DMS53 treated with DMSO at 0.1 percent for 48 hours (cell line): ENCODE measurements at regions not wholly inside any gene's neighbourhood (a gene's known extent, or its start where the extent isn't known, plus 50 kb on each side); places are given as distances from the start of the nearest gene placed in this dataset.

Experiments
- DNase-seq: peaks from one replicate; lab custom pipeline; 2025; ENCODE audit not compliant: unreplicated experiment; lab: John Stamatoyannopoulos, UW

- no peak for DNase-seq
These were observed 266.4 kb upstream of the BMP2 start for GRCh38 chr20:6501061-6501460.

- DNase-seq: no peak
These were observed 267.9 kb upstream of the BMP2 start for GRCh38 chr20:6499566-6499965.

- no peak for DNase-seq
These were observed 270.6 kb upstream of the BMP2 start for GRCh38 chr20:6496874-6497273.

- DNase-seq: no peak
These were observed 271.6 kb upstream of the BMP2 start for GRCh38 chr20:6495907-6496306.

GRCh38 chr20:6492271-6493055 lies 275.0 kb upstream of the BMP2 start:
- no peak for DNase-seq

DNA sequence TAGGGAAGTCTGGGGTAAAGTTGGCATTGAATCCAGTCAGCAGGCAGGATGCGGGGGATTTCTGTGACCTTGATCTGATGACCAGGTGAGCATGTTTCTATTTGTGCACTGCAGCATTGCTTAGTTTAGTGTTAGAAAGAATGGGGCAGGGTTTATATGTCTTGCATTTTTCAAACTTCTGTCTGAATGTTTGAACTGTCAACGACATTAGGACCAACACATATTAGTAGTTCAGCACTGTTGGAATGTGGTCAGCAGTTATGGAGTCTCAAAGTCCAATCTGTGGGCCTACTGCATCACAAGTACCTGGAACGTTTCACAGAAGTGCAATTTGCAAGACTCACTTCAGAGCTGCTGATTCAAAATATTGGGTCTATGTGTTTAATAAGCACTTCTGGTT lies 276.6 kb upstream of the BMP2 start:
- DNase-seq: no peak

DNA sequence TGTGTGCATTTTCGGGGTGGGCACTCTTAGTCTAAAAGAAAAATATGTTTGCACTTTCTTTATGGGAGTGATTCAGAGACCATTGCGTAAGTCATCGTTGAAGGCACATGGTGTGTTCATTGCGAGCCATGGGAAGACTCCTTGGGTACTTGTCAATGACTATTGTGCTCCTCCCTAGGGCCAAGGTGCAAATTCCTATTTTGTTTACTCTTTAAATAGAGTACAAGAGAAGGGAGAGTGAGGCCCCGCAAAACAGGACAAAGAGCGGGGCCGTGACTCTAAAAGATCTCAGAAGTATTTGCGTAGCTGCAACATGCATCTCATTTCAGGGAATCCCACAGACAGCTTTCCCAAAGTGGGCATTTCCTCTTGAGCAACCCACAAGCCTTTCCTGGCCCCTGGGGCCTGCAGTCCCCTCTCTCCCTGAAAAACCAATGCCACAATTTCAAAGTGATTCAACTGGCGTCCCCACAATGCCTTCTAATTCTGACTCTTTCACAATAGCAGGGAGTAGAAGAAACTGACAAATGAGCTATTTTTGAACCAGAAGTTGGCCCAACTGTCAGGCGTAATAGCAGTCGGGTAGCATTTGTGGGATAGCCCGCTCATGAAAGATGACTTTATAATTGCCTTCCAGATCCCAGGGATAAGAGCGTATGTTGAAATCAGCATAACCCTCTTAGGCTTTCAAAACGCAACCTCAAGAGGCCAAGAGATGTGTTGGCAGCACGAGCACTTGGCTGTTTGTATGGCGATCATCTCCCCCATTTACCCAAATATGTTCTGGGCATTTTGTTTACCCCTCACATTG lies 277.9 kb upstream of the BMP2 start:
- DNase-seq: no peak

DNA sequence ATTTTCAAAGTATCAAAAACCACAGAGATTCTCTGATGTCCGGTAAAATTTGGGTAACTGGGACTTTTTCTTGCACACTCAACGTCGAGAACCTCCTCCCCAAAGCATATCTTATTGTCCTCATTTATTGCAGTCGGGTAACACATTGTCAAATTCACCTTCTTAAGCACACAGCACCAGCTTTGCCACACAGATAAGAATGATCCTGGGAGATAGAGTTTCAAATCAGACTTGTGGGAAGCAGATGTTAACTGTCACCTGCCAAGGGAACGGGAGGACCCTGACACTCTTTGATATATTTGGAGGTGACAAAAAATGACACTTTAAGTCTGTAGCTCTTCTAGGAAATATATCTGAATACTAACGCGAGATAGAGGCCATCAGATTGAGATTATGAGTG lies 282.1 kb upstream of the BMP2 start:
- no peak for DNase-seq

GRCh38 chr20:6483727-6484126 lies 283.8 kb upstream of the BMP2 start:
- DNase-seq: no peak

DNA sequence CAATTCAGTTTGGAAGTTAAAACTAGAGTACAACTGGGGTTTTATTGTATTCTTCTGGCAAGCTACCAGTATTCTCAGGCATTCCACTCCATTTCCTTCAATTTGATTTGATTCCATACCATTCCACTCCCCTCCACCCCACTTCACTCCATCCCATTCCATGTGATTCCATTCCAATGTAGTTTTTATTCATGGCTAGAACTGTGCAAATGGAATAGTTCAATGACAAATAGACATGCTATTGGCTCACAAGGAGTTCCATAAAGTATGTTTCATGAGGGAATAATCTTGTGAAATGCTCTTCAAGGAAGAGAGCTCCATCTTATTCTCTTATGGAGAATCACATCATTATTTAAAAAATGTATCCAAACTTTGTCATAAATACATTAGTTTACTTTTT lies 285.0 kb upstream of the BMP2 start:
- no peak for DNase-seq

DNA sequence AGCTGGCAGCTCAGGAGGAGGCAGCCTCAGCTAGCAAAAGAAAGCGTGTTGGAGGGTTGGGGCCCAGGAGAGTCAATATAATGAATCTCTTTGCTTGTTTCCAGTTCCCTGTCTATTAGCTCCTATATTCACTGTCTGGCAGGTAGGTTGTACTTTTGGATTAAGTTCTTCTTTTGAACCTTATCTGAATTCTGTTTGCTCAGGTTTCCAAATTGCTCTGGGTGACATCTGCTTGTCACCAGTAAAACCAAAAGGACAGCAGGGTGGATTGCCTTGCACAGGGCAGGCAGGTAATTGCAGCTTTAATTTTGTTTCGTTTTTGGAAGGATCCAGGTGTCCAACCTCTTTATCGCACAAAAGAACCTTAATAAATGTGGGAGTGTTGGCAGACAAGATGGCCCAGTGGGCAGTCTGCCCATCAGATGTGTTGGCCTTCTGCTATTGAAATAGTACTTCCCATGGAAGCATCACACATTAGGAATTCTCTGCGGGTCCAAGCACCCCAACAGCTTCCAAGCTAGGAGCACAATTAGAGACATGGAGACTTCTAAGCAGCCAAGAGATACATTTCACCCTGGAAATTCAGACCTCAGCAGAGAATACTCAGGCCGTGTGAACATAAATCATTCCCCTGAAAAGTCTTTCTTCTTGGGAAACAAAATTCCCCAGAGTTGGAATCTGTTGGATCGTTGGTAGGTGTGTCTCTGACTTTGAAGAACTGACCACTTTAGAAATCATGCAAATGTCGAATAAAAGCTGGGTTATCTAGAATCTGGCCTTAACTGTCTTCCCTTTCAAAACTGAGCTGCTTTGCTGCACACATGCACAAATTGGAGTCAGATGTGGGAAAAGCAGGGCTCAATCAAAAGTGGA lies 286.9 kb upstream of the BMP2 start:
- DNase-seq: no peak

DNA sequence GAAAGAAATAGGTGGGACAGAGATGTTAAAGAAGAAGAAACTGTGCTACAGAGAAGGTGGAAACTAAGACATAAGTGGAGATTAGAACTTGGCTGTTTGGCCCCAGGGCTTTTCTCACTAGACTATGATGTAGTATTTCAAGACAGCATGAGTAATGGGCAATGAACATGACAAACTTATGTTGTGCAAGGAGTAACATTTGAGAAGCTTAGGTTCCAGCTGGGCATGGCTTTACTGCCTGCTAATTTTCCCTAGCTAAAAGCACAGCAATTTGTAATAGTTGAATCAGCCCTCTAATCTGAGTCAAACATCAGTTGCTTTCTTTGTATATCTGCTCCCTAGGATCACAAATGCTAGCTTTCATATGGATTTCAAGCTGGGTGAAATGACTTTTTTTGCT lies 294.3 kb upstream of the BMP2 start:
- DNase-seq: no peak

DNA sequence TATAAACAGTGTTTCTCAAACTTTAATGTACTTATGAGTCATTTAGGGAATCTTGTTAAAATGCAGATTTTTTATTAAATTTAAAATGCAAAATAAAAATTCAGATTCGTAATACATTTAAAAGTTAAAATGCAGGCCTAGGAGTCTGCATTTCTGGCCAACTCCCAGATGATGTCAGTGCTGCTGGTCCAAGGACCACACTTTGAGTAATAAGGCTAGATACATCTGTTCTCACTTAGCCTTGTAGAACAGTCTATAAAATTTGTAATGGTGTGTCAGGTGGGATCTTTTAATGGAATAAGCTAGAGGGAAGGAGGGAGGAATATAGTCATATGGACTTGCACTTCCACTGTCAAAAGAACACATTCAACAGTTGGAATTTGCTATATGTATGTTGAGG lies 295.6 kb upstream of the BMP2 start:
- DNase-seq: no peak

GRCh38 chr20:6471110-6471647 lies 296.3 kb upstream of the BMP2 start:
- DNase-seq: no peak

DNA sequence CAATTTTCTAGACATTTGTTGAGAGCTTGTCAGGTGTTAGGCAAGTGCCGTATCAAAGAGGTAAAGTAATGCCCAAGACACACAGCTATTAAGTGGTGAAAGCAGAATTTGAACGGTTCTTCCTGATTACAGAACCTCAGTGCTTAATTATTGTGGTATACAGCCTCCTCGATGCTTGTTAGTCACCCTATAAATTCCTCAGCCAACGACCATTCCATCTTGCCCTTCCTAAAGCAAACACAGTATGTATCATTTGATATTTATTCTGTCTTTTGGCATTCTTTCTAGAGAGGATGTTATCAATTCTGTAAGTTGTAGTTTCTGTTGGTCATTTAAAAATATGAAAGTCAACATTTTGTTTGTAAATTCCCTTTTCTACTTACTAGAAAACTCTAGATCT lies 297.8 kb upstream of the BMP2 start:
- DNase-seq: no peak

- no peak for DNase-seq
These were observed 298.9 kb upstream of the BMP2 start for GRCh38 chr20:6468423-6469116.

DNA sequence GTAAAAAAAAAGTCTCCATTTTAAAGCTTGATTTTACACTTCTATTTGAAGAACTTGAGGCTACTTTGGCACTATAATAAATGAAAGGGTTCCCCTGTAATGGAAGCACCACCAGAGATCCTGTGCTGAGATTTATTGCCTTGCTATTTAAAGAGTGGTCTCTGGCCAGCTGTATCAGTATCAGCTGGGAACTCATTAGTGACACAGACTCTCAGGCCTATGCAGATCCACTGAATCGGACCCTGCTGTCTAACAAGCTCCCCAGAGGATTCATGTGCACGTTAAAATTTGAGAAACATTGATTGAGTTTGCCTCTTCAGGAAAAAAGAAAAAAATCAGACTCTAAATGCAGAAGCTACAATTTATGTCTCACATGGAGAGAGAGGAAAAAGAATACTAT lies 299.9 kb upstream of the BMP2 start:
- DNase-seq: no peak

- no peak for DNase-seq
These were observed 301.2 kb upstream of the BMP2 start for GRCh38 chr20:6466075-6466810.

- no peak for DNase-seq
These were observed 316.6 kb upstream of the BMP2 start for GRCh38 chr20:6450841-6451240.

- DNase-seq: no peak
These were observed 317.6 kb upstream of the FERMT1 start for GRCh38 chr20:6440443-6440799.
